GM18505 (cell line): ENCODE measurements at regions not wholly inside any gene's neighbourhood (a gene's known extent, or its start where the extent isn't known, plus 50 kb on each side); places are given as distances from the start of the nearest gene placed in this dataset.
"Not testable (repeated sequence)": the region's sequence is repeated elsewhere in the genome, so short reads cannot be mapped to it uniquely, and the experiment has no call there.

Experiments
- ATAC-seq: cut with Tn5 transposase; IDR thresholded peaks from one replicate; pipeline ENCODE4 v1.9.1; 2021; ENCODE audit not compliant: unreplicated experiment
- POLR2A ChIP-seq: IDR thresholded peaks from 4 replicates; pipeline ENCODE4 v1.6.1; 2011; ENCODE audit warnings: borderline replicate concordance; ENCODE audit not compliant: insufficient read depth, insufficient read length; ENCODE audit errors: extremely low read depth

DNA sequence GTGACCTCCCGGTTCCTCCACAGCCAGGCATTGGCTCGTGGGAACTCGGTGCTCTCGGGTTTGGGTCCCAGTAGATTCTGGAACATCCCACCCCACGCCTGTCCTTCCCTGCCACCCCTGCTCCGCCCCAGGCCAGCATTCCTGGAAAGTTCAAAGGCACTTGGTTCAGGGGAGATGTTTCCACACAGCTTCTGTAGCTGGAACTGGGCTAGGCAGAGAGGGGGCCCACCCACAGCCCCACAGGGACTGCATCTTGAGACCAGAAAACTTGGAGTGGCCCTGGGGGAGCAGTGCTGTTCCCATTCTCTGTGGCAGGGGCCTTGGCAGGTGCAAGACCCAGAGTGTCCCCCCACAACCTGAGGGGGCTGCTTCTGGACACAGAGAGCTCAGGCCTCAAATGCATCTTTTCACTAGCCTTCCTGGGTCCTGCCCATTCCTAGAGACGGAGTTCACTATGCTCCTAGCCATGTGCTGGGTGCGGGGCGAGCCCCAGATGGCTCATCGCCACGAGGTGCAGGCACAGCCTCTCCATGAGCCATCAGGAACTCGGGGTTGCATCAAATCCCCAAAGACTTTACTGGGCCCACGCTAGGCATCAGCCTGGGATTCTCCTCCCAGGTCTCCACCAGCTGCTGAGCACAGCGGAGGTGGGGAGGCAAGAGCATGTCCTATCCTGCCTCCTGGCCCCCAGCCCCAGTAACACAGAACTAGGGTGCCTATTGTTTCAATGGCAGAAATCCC, 68.7 kb downstream of the ZFP36L2 start:
- no peak for ATAC-seq
- no peak for TF ChIP-seq POLR2A

DNA sequence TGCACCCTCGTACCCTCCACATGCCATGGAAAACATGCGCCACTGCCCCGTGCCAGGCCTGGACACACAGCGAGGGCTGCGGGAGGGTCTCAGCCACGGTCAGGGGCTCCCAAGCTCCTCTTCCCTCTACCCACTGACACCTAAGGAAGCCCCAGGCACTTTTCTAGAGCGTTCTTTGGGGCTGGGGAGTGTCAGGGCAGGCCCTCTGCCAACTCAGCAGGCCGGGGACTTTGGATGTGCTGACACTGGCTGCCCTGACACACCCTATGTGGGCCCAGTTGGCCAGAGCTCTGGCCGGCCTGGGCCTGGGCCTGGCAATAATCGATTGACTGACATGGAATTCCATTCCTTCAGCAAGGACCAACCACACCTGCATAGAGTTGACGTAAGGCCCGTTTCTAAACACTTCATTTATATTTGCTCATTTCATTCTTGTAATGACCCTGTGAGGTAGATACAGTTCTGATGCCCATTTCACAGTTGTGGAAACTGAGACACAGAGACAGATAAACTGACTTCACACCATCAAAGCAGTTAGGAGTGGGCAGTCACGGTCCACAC, 70.5 kb downstream of the ZFP36L2 start:
- ATAC-seq, result no peak
- no peak for TF ChIP-seq POLR2A

DNA sequence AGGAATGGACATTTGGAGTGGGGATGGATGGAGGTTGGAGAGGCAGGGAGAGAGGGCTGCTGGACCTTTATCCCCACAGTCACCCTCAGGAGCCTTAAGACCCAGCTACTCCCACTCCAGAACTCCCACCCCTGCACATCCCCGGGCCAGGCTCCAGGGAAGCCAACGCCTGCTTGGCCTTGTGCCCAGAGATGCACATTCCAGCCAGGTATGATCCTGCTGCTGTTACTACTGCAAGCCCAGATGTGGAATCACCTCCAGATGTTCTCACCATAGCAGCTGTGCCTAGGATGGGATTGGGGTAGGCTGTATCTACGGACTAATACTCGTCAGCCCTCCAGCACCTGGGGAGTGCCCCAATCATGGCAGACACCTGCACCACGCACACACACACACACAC, 71.7 kb downstream of the ZFP36L2 start:
- no peak for ATAC-seq
- no peak for TF ChIP-seq POLR2A

DNA sequence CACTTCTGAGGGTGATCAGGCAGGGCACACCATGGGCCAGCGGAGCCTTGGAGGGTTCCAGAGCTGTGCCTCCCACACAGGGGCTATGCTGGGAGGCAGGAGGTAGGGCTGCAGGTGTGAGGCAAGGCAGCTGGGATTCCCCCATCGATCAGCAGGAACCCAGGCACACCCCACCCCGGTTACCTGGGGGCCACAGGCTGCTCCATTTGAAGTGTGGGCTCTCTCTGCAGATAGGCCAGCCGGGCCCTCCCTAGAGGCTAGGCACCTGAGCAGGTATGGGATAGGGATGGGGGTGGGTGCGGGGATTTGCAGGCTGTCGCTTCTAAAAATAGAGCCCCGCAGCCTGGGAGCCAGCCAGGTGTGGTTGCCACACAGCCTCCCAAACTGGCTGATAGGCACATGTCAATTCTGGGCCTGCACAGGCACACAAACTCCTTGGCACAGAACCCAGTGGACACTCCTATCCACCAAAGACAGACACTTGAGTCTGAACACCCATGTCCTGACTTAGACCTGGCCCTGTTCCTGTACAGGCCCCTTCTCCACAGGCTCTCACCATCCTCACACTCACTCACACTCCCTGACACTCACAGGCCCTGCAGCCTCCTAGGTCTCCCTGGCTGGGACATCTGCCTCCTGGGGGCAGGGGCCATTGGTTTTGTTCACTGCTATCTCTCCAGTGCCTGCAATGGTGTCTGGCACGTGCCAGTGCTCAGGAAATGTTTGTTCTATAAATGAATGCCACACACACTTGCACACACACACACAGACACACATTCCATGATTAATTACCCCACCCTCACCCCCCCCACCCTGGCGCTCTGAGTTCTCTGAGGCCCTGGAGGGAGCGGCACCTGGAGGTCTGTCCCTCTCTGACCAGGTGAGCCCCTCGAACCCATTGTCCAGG, 73.4 kb downstream of the ZFP36L2 start:
- ATAC-seq, result no peak
- TF ChIP-seq POLR2A, result no peak

DNA sequence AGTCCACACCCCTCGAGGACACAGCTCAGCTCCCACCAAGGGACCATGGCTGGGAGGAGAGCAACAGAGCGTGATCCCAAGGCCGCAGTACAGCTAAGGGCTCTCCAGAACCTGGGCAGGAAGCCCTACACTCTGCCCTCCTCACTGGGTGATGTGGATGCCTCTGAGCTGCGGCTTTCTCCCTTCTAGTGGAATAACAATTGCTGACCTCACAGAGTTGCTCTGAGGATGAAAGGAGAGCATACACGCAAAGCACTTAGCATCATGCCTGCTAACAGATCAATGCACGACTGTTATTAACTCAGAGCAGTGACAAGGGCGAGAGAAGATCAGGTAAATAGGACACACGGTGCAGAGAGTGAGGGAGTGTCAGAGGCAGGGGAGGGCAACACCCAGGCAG, 74.2 kb downstream of the ZFP36L2 start:
- TF ChIP-seq POLR2A, result no peak
- ATAC-seq, result no peak

DNA sequence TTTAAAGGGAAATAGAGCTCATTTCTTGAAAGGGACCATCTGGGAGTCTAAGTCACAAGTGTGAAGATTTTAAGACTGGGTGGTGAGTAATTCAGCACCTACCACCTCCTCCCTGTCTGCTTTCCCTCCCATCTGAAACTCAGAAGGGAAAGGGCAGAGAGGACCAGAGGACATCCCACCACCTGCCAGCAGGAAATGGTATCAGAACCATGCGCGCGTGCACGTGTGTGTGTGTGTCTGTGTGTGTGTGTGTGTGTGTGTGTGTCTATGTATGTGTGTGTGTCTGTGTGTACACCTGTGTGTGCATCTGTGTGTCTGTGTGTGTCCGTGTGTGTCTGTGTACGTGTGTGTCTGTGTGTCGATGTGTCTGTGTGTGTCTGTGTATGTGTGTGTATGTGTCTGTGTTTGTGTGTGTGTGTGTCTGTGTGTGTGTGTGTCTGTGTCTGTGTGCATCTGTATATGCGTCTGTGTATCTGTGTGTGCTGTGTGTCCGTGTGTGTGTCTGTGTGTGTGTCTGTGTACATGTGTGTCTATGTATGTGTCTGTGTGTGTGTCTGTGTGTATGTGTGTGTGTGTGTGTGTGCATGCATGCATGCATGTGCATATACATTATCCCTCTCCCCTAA, 76.8 kb downstream of the ZFP36L2 start:
- no peak for ATAC-seq
- no peak for TF ChIP-seq POLR2A

DNA sequence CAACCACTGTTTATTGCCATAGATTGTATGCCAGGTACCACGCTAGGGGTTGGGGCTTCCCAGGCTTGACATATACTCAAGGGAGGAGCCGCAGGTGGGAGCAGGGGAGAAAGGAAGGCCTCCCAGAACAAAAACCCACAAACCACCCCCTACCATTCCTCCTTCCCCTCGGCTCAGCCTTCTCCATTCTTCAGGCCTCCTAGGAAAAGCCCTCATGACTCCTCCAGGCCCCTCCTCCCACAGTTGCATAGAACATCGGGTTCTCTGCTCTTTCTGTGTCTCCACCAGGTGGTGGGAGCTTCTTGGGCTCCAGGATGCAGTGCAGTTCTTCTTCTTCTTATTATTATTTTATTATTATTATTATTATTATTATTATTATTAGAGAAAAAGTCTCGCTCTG, 80.3 kb downstream of the ZFP36L2 start:
- no peak for TF ChIP-seq POLR2A
- no peak for ATAC-seq

DNA sequence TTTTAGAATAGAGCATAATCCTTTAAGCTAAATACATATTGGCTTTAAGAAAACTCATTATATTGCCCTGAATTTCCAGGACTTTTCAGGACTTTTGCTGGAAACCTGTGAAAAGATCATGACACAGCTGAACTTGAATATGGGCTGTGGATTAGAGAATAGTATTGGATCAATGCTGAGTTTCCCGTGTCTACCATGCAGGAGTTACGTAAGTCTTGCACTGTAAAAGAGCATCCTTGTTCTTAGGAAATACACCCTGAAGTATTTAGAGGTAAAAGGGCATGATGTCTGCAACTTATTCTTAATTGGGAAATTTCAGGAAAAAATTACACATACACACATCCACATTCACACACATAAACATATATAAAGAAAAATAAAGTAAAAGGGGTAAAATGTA, 82.1 kb downstream of the ZFP36L2 start:
- TF ChIP-seq POLR2A, result no peak
- ATAC-seq, result no peak

DNA sequence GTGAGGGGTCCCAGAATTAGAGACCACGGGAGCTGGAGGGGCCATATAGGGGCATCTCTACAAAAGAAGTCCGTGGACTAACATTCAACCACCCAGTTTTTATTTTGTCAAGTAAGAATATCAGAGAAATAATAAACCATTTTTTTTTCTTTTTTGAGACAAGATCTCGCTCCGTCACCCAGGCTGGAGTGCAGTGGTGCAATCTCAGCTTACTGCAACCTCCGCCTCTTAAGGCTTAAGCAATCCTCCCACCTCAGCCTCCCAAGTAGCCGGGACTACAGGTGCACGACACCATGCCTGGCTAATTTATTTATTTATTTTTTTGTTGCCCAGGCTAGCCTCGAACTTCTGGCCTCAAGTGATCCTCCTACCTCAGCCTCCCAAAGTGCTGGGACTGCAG, 82.7 kb downstream of the ZFP36L2 start:
- TF ChIP-seq POLR2A, result no peak
- no peak for ATAC-seq

DNA sequence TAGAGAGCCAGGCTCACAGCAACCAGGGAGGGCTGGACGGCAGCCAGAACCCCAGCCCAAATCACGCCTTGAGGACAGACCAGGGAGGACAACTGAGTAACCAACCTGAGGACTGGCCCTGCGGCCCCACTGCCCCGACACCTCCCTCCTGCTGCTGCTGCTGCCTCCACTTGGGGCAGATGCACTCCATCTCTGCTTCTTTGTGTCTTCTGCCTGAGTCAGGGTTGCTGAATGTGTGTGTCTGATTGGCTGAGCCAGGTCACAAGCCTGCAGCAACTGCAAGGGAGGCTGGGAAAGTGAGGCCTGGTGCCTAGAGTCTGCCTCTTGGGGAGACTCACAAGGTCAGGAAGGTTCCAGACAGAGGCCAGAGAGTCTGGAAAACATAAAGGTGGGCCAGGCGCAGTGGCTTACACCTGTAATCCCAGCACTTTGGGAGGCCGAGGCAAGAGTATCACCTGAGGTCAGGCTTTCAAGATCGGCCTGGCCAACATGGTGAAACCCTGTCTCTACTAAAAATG, 83.4 kb downstream of the ZFP36L2 start:
- ATAC-seq, result no peak
- no peak for TF ChIP-seq POLR2A

DNA sequence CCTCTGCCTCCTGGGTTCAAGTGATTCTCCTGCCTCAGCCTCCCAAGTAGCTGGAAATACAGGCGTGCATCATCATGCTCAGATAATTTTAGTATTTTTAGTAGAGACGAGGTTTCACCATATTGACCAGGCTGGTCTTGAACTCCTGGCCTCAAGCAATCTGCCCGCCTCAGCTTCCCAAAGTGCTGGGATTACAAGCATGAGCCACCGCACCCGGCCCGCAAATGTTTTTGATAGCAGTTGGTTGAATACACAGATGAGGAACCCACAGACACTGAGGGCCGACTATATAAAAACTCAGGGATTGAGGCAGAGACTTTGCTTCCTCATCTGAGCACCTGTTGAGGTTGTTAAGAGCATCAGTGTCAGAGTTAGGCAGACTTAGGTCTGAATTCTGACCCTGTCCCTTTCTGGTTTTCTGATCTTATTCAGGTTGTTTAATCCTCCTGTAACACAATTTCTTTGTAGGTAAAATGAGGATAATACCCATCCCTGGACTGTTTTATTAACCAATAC, 84.7 kb downstream of the ZFP36L2 start:
- not testable (repeated sequence) for ATAC-seq

DNA sequence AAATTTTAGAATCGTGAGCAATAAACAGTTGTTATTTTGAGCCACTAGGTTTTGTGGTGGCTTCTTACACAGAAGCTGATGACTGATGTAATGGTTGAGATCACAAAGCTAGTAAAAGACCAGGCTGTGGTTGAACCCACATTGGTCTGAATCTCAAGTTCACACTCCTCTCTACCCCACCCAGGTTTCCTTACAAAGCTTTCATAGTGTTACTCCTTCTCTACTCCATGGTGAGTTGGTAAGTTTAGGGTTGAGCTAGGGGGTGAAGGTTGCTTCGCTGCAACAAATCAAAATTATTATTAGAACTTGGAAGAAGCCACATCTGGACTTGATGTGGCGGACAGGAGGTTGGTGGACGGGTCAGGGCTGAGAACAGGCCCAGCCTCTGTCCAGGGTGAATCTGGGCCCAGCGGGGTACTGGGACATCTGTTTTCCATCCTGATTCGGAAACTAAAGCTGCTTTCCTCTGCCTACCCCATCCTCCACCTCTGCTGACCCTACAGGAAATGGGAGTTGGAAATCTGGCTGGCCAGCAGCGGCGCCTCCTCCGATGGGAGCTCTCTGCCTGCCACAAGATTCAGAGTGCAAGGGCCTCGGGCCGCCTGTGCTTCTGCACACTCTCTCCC, 86.3 kb downstream of the ZFP36L2 start:
- no peak for TF ChIP-seq POLR2A
- ATAC-seq, result no peak

DNA sequence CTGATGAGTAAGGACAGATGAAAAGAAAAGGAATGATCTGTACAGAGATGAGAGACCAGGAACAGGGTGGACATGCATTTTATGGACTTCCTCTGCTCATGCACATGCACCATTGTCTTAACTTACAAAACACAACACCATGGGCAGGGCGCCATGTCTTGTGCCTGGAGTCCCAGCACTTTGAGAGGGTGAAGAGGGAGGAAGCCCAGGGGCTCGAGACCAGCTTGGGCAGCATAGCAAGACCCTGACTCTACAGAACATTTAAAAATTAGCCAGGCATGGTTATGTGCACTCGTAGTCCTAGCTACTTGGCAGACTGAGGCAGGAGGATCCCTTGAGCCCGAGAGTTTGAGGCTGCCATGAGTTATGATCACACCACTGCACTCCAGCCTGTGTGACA, 86.9 kb downstream of the ZFP36L2 start:
- ATAC-seq, result no peak

More for the DNA sequence above, 86.9 kb downstream of the ZFP36L2 start:
- no peak for TF ChIP-seq POLR2A
